ENCODE measurements at regions not wholly inside any gene's neighbourhood (a gene's known extent, or its start where the extent isn't known, plus 50 kb on each side); places are given as distances from the start of the nearest gene placed in this dataset.

DNA sequence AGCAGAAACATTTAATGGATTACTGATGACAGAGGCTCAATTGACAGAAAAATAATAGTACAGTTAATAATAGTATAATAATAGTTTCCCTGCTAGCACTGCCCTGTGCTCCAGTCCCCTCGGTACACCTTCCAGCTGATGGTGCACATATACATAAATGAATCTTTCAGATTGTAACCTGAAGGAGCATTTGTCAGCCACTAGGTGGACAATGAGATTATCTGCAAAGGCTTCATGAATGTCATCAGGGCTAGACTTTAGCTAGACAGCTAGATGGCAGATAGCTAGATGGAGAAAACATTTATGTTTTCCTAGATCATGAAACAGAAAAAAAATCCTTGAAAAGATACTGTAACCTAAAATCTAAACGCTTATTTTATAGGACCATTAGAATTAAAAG is 304.4 kb upstream of the SMC2 start:
- TF ChIP-seq, protein P1, sequence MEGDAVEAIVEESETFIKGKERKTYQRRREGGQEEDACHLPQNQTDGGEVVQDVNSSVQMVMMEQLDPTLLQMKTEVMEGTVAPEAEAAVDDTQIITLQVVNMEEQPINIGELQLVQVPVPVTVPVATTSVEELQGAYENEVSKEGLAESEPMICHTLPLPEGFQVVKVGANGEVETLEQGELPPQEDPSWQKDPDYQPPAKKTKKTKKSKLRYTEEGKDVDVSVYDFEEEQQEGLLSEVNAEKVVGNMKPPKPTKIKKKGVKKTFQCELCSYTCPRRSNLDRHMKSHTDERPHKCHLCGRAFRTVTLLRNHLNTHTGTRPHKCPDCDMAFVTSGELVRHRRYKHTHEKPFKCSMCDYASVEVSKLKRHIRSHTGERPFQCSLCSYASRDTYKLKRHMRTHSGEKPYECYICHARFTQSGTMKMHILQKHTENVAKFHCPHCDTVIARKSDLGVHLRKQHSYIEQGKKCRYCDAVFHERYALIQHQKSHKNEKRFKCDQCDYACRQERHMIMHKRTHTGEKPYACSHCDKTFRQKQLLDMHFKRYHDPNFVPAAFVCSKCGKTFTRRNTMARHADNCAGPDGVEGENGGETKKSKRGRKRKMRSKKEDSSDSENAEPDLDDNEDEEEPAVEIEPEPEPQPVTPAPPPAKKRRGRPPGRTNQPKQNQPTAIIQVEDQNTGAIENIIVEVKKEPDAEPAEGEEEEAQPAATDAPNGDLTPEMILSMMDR (IDR thresholded peaks at IDR 0.05; ENCODE audit: low read depth, low read length), result peak; percentile 36
- no peak for TF ChIP-seq POLR2A (IDR thresholded peaks at IDR 0.05; ENCODE audit: extremely low read depth, insufficient read length)
- no peak for TF ChIP-seq MYC (IDR thresholded peaks at IDR 0.05; ENCODE audit: low read depth, low read length)

Data from NB4 (cell line).